Suprapubic skin (tissue), 4 donors: ENCODE measurements at regions not wholly inside any gene's neighbourhood (a gene's known extent, or its start where the extent isn't known, plus 50 kb on each side); places are given as distances from the start of the nearest gene placed in this dataset.

ENCODE experiments used
- DNase-seq, 2 donors: peaks; one replicate each; pipeline ENCODE4 v3.0.0-alpha.2; 2019; ENCODE audit warnings: low spot score in 2 of 2
- H3K27ac ChIP-seq: fragments of 200-600 bp; sonication (generic); one replicate; pipeline ENCODE4 v1.5.1; 2019
- H3K27me3 ChIP-seq: fragments of 200-600 bp; sonication (generic); one replicate; pipeline ENCODE4 v1.5.1; 2019
- H3K36me3 ChIP-seq: fragments of 200-600 bp; sonication (generic); one replicate; pipeline ENCODE4 v1.5.1; 2019
- H3K4me1 ChIP-seq: fragments of 200-600 bp; sonication (generic); one replicate; pipeline ENCODE4 v1.5.1; 2019
- H3K4me3 ChIP-seq: fragments of 200-600 bp; sonication (generic); one replicate; pipeline ENCODE4 v1.5.1; 2019; ENCODE audit warnings: mild to moderate bottlenecking
- H3K9me3 ChIP-seq: fragments of 200-600 bp; sonication (generic); one replicate; pipeline ENCODE4 v1.5.1; 2019
- EP300 ChIP-seq: sonication (generic); formaldehyde crosslinking; IDR thresholded peaks from one replicate; pipeline ENCODE4 v1.6.1; 2017; ENCODE audit warnings: antibody characterized with exemption
- POLR2A ChIP-seq, 2 donors: fragments of 450-650 bp; IDR thresholded peaks; one replicate each; pipeline ENCODE4 v1.6.1; 2017; ENCODE audit warnings: antibody characterized with exemption in 2 of 2, mild to moderate bottlenecking in 2 of 2, moderate library complexity in 2 of 2
- POLR2AphosphoS5 ChIP-seq, 3 donors: sonication (generic); formaldehyde crosslinking; IDR thresholded peaks; one replicate each; pipeline ENCODE4 v1.6.1; 2017; ENCODE audit warnings: antibody characterized with exemption in 3 of 3
- WGBS: methylation state at CpG from one replicate; pipeline ENCODE4 v1.1.5; 2018; 5-methylcytosine and 5-hydroxymethylcytosine counted together
- TF ChIP-seq, protein P1 (sequence below), 2 donors: fragments of 200-600 bp in 1 of 2; fragments of 450-650 bp in 1 of 2; sonication (generic) in 1 of 2; IDR thresholded peaks; one replicate each; pipeline ENCODE4 v1.5.1; 2016 to 2019; ENCODE audit warnings: antibody characterized with exemption in 2 of 2, mild to moderate bottlenecking in 1 of 2, moderate library complexity in 1 of 2

DNA sequence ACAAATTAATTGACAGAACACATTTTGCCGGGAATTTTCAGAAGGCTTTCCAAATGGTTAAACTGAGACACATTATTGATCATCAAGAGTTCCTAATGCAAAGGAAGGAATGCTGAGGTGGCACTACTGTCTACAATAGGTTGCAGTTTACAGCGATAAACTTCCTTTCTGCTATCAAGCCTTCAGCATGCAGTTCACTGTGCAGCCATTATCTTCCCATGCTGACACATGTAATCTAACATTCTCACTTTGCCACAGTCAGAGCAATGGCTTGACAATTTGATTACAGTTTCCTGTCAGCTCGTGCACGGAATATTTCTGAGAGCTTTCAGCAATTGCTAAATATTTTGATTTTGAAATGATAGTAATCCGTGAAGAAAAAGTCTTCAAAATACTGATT lies 166.9 kb upstream of the PRMT6 start:
- Histone ChIP-seq H3K27me3 (no peaks in the 10 kb centered on the region), H3K9me3 (no peaks in the 10 kb centered on the region), H3K4me3 (no peak overlapping the region), H3K4me1 (no peaks in the 10 kb centered on the region), H3K36me3 (no peaks in the 10 kb centered on the region), H3K27ac (no peak overlapping the region)
- 57% methylated on average over 5 of the region's 5 CpGs for WGBS
- no peak for DNase-seq
- TF ChIP-seq, protein P1, sequence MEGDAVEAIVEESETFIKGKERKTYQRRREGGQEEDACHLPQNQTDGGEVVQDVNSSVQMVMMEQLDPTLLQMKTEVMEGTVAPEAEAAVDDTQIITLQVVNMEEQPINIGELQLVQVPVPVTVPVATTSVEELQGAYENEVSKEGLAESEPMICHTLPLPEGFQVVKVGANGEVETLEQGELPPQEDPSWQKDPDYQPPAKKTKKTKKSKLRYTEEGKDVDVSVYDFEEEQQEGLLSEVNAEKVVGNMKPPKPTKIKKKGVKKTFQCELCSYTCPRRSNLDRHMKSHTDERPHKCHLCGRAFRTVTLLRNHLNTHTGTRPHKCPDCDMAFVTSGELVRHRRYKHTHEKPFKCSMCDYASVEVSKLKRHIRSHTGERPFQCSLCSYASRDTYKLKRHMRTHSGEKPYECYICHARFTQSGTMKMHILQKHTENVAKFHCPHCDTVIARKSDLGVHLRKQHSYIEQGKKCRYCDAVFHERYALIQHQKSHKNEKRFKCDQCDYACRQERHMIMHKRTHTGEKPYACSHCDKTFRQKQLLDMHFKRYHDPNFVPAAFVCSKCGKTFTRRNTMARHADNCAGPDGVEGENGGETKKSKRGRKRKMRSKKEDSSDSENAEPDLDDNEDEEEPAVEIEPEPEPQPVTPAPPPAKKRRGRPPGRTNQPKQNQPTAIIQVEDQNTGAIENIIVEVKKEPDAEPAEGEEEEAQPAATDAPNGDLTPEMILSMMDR (IDR thresholded peaks at IDR 0.05), result no peak
- TF ChIP-seq EP300 (no peak), POLR2AphosphoS5 (IDR thresholded peaks at IDR 0.05) (no peak), POLR2A (IDR thresholded peaks at IDR 0.05) (no peak)

DNA sequence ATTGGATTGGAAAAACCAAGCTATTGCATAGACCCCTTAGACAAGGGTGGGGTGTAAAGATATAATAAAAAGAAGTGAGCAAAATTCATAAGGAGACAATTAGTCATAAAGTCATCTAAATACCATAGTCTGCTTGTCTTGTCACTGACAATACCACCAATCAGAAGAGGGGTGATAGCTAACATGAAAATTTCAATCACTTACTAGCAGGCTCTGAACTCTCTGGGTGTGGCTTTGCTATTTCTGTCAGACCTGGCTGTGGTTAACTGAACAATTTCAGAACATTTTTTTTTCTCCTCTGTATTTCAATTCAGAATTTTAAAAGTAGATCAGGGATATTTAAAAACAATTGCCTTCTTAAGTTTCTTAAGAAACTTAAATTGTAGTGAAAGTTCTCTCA lies 158.5 kb upstream of the PRMT6 start:
- DNase-seq, result no peak
- H3K27ac ChIP-seq, result no peak overlapping the region

DNA sequence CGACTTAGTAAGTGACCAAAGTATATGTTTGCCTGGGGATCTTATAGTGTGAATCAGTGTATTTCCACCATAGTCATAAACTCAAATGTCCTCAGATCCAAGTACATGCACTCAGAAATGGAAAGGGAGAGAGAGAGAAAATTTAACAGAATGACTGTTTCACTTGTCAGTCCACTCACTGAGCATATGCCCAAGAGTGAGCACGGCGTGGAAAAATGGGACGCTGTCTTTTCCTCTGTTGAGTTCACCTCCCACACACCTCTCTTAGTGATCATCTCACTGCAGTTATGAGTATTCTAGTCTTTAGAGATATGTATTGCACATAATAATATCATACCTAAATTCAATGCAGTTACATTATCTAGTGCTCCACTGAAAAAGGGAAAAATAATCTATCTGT lies 156.8 kb upstream of the PRMT6 start:
- WGBS, result 91% methylated on average over 4 of the region's 4 CpGs

More for the DNA sequence above, 158.5 kb upstream of the PRMT6 start:
- H3K27me3 ChIP-seq, result no peaks in the 10 kb centered on the region
- no peaks in the 10 kb centered on the region for H3K9me3 ChIP-seq
- H3K4me3 ChIP-seq, result no peak overlapping the region
- no peak for TF ChIP-seq EP300
- no peak for TF ChIP-seq POLR2AphosphoS5 (IDR thresholded peaks at IDR 0.05)
- TF ChIP-seq, protein P1 (IDR thresholded peaks at IDR 0.05), result no peak
- no peak for TF ChIP-seq POLR2A (IDR thresholded peaks at IDR 0.05)
- H3K4me1 ChIP-seq, result no peaks in the 10 kb centered on the region
- no peaks in the 10 kb centered on the region for H3K36me3 ChIP-seq

GRCh38 chr1:106907795-106908194 lies 148.7 kb upstream of the PRMT6 start:
- H3K36me3 ChIP-seq, result no peaks in the 10 kb centered on the region
- DNase-seq, result no peak
- no peak overlapping the region for H3K4me3 ChIP-seq
- H3K4me1 ChIP-seq, result no peaks in the 10 kb centered on the region
- no peak overlapping the region for H3K27ac ChIP-seq
- H3K27me3 ChIP-seq, result no peaks in the 10 kb centered on the region
- TF ChIP-seq, protein P1 (IDR thresholded peaks at IDR 0.05), result no peak
- H3K9me3 ChIP-seq, result no peaks in the 10 kb centered on the region

More for the DNA sequence above, 156.8 kb upstream of the PRMT6 start:
- no peaks in the 10 kb centered on the region for H3K27me3 ChIP-seq
- H3K36me3 ChIP-seq, result no peaks in the 10 kb centered on the region
- no peak overlapping the region for H3K27ac ChIP-seq
- TF ChIP-seq EP300, result no peak
- no peak for TF ChIP-seq POLR2A (IDR thresholded peaks at IDR 0.05)
- no peak for TF ChIP-seq POLR2AphosphoS5 (IDR thresholded peaks at IDR 0.05)
- TF ChIP-seq, protein P1 (IDR thresholded peaks at IDR 0.05), result no peak
- H3K9me3 ChIP-seq, result no peaks in the 10 kb centered on the region
- H3K4me1 ChIP-seq, result no peaks in the 10 kb centered on the region
- no peak overlapping the region for H3K4me3 ChIP-seq
- no peak for DNase-seq

DNA sequence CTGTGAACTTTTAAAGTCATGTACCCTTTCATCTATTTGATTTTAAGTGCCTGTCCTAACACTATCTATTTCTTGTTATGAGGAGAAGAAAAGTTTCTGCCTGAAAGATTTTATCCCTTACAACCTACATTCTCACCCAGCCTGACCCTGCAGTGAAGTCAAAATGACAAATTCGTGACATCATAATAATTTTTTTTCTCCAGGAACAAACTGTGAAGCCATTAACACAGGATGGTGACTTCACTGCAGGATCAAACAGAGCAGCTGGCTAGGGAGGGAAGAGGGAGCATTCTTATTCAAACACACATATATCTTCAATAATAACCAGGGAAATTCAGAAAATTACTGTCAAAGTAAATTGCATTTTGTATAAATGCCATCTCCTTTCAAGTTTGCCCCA lies 147.8 kb upstream of the PRMT6 start:
- Histone ChIP-seq H3K36me3 (no peaks in the 10 kb centered on the region), H3K27ac (no peak overlapping the region), H3K9me3 (no peaks in the 10 kb centered on the region), H3K27me3 (no peaks in the 10 kb centered on the region), H3K4me3 (no peak overlapping the region), H3K4me1 (no peaks in the 10 kb centered on the region)
- TF ChIP-seq, protein P1 (IDR thresholded peaks at IDR 0.05), result no peak
- TF ChIP-seq EP300 (no peak), POLR2AphosphoS5 (IDR thresholded peaks at IDR 0.05) (no peak), POLR2A (IDR thresholded peaks at IDR 0.05) (no peak)
- 61% methylated on average over 1 of the region's 1 CpG for WGBS
- no peak for DNase-seq
